Trophoblast cell (in vitro differentiated cells and primary cell): ENCODE measurements at regions not wholly inside any gene's neighbourhood (a gene's known extent, or its start where the extent isn't known, plus 50 kb on each side); places are given as distances from the start of the nearest gene placed in this dataset.
"Not testable (repeated sequence)": the region's sequence is repeated elsewhere in the genome, so short reads cannot be mapped to it uniquely, and the experiment has no call there.

Source experiments
- DNase-seq, 2 donors: peaks; one replicate each; pipeline ENCODE4 v3.0.0-alpha.2; 2016
- H2AFZ ChIP-seq: 2 replicates; pipeline ENCODE4 v1.6.1; 2013; ENCODE audit warnings: low read length, moderate library complexity, mild to moderate bottlenecking; ENCODE audit not compliant: insufficient read depth, poor library complexity
- H2AK5ac ChIP-seq: 2 replicates; pipeline ENCODE4 v1.6.1; 2013; ENCODE audit warnings: mild to moderate bottlenecking, low read length
- H2BK120ac ChIP-seq: 2 replicates; pipeline ENCODE4 v1.6.1; 2013; ENCODE audit warnings: low read length, mild to moderate bottlenecking, moderate library complexity; ENCODE audit not compliant: insufficient read depth, poor library complexity
- H2BK12ac ChIP-seq: 2 replicates; pipeline ENCODE4 v1.6.1; 2013; ENCODE audit warnings: mild to moderate bottlenecking, low read length, moderate library complexity
- H2BK5ac ChIP-seq: 2 replicates; pipeline ENCODE4 v1.6.1; 2013; ENCODE audit warnings: low read length, low read depth, moderate library complexity, mild to moderate bottlenecking; ENCODE audit not compliant: poor library complexity
- H3K14ac ChIP-seq: 2 replicates; pipeline ENCODE4 v1.6.1; 2013; ENCODE audit warnings: mild to moderate bottlenecking, low read length
- H3K18ac ChIP-seq: 2 replicates; pipeline ENCODE4 v1.6.1; 2013; ENCODE audit warnings: mild to moderate bottlenecking, low read length
- H3K23ac ChIP-seq: 2 replicates; pipeline ENCODE4 v1.6.1; 2013; ENCODE audit warnings: low read length
- H3K27ac ChIP-seq: 2 replicates; pipeline ENCODE4 v1.5.1; 2013; ENCODE audit warnings: low read depth, mild to moderate bottlenecking, inconsistent platforms, low read length, moderate library complexity
- H3K27me3 ChIP-seq: 2 replicates; pipeline ENCODE4 v1.6.1; 2013; ENCODE audit warnings: inconsistent platforms, mild to moderate bottlenecking, low read length, moderate library complexity; ENCODE audit not compliant: insufficient read depth
- H3K36me3 ChIP-seq, 2 experiments: 1 replicate in 1 of 2; 2 replicates in 1 of 2; pipeline ENCODE4 v1.6.1; 2013; ENCODE audit warnings: low read length in 2 of 2, mild to moderate bottlenecking in 2 of 2, moderate library complexity in 1 of 2; ENCODE audit not compliant: insufficient read depth in 2 of 2, control insufficient read depth in 1 of 2
- H3K4ac ChIP-seq: 2 replicates; pipeline ENCODE4 v1.6.1; 2013; ENCODE audit warnings: low read depth, mild to moderate bottlenecking, low read length, moderate library complexity
- H3K4me1 ChIP-seq, 2 experiments: 1 replicate in 1 of 2; 2 replicates in 1 of 2; pipeline ENCODE4 v1.6.1; 2013; ENCODE audit warnings: low read length in 2 of 2, mild to moderate bottlenecking in 2 of 2, moderate library complexity in 1 of 2; ENCODE audit not compliant: insufficient read depth in 2 of 2, control insufficient read depth in 1 of 2
- H3K4me2 ChIP-seq: 2 replicates; pipeline ENCODE4 v1.6.1; 2013; ENCODE audit warnings: inconsistent platforms, mild to moderate bottlenecking, low read length, moderate library complexity
- H3K4me3 ChIP-seq: 2 replicates; pipeline ENCODE4 v1.5.1; 2013; ENCODE audit warnings: mild to moderate bottlenecking, low read depth, low read length, inconsistent platforms
- H3K79me1 ChIP-seq: one replicate; pipeline ENCODE4 v1.6.1; 2013; ENCODE audit warnings: low read length
- H3K79me2 ChIP-seq: 2 replicates; pipeline ENCODE4 v1.6.1; 2013; ENCODE audit warnings: low read length, mild to moderate bottlenecking; ENCODE audit not compliant: control insufficient read depth, insufficient read depth, poor library complexity
- H3K9ac ChIP-seq: 2 replicates; pipeline ENCODE4 v1.6.1; 2013; ENCODE audit warnings: mild to moderate bottlenecking, low read length
- H3K9me3 ChIP-seq: 2 replicates; pipeline ENCODE4 v1.6.1; 2013; ENCODE audit warnings: low read depth, mild to moderate bottlenecking, control low read depth, inconsistent platforms, low read length; ENCODE audit not compliant: insufficient read depth
- H4K12ac ChIP-seq: 2 replicates; pipeline ENCODE4 v1.6.1; 2013; ENCODE audit warnings: low read depth, mild to moderate bottlenecking, low read length, moderate library complexity
- H4K8ac ChIP-seq: 2 replicates; pipeline ENCODE4 v1.6.1; 2013; ENCODE audit warnings: low read depth, mild to moderate bottlenecking, low read length, moderate library complexity
- H4K91ac ChIP-seq: one replicate; pipeline ENCODE4 v1.6.1; 2013; ENCODE audit warnings: low read depth, mild to moderate bottlenecking, low read length, moderate library complexity
- WGBS: extraction: QIAGEN DNeasy Blood & Tissue Kit; methylation state at CpG from one replicate; pipeline ENCODE4 v1.1.7; 2013; ENCODE audit warnings: missing lambda C conversion rate; ENCODE audit not compliant: insufficient read length, insufficient coverage; ENCODE audit errors: extremely low coverage; 5-methylcytosine and 5-hydroxymethylcytosine counted together

GRCh38 chr17:21574611-21575255 is 117.6 kb upstream of the KCNJ18 start:
- H3K27ac ChIP-seq, DNase-seq, H4K12ac ChIP-seq, H3K4me2 ChIP-seq, H3K79me2 ChIP-seq, H3K79me1 ChIP-seq, H4K91ac ChIP-seq, H2BK5ac ChIP-seq, H3K4me3 ChIP-seq, H3K36me3 ChIP-seq, H3K14ac ChIP-seq, H3K18ac ChIP-seq, H3K9ac ChIP-seq, H2BK120ac ChIP-seq, H2AFZ ChIP-seq, H3K27me3 ChIP-seq, H3K23ac ChIP-seq, H3K4ac ChIP-seq, H3K4me1 ChIP-seq, H4K8ac ChIP-seq, H2AK5ac ChIP-seq, H2BK12ac ChIP-seq: not testable (repeated sequence)
- no CpG with 5 or more reads among the region's 16 CpGs for WGBS
- peaks cover 26% of the 10 kb centered on the region for H3K9me3 ChIP-seq

- not testable (repeated sequence) for H2AFZ ChIP-seq, H3K4me3 ChIP-seq, H3K4me1 ChIP-seq, H2BK5ac ChIP-seq, H3K36me3 ChIP-seq, H3K23ac ChIP-seq, H3K9ac ChIP-seq, H3K4ac ChIP-seq, H4K8ac ChIP-seq, H2BK120ac ChIP-seq, DNase-seq, H3K14ac ChIP-seq, H2BK12ac ChIP-seq, H3K4me2 ChIP-seq, H3K79me1 ChIP-seq, H4K91ac ChIP-seq, H3K79me2 ChIP-seq, H3K18ac ChIP-seq, H2AK5ac ChIP-seq, H3K27me3 ChIP-seq, H3K27ac ChIP-seq, H4K12ac ChIP-seq
- H3K9me3 ChIP-seq: peaks cover 17% of the 10 kb centered on the region
Measured at GRCh38 chr17:21578783-21579182, 113.5 kb upstream of the KCNJ18 start.

- Histone ChIP-seq H3K4ac (no peak overlapping the region), H4K8ac (no peak overlapping the region), H3K79me1 (no peaks in the 10 kb centered on the region), H3K9me3 (peaks cover 20% of the 10 kb centered on the region), H3K36me3 (no peaks in the 10 kb centered on the region), H3K4me1 (no peaks in the 10 kb centered on the region), H3K23ac (no peak overlapping the region), H3K27ac (no peak overlapping the region), H3K4me2 (no peak overlapping the region), H4K91ac (no peak overlapping the region), H3K4me3 (no peak overlapping the region), H3K9ac (no peak overlapping the region), H2BK5ac (no peak overlapping the region), H2AFZ (no peak overlapping the region), H3K27me3 (no peaks in the 10 kb centered on the region), H4K12ac (no peak overlapping the region), H3K79me2 (no peaks in the 10 kb centered on the region), H3K18ac (no peak overlapping the region), H2BK12ac (no peak overlapping the region), H3K14ac (no peak overlapping the region), H2AK5ac (no peak overlapping the region), H2BK120ac (no peak overlapping the region)
- DNase-seq: no peak
- no CpG with 5 or more reads among the region's 23 CpGs for WGBS
Measured at GRCh38 chr17:21592774-21593173, 99.5 kb upstream of the KCNJ18 start.

- H2AFZ ChIP-seq, H3K4me3 ChIP-seq, H4K12ac ChIP-seq, H2BK5ac ChIP-seq, H3K27ac ChIP-seq, H3K36me3 ChIP-seq, H3K4me2 ChIP-seq, H2BK12ac ChIP-seq, H3K18ac ChIP-seq, H3K9ac ChIP-seq, H4K8ac ChIP-seq, H3K27me3 ChIP-seq, H3K14ac ChIP-seq, H2BK120ac ChIP-seq, H3K79me1 ChIP-seq, H4K91ac ChIP-seq, DNase-seq, H3K79me2 ChIP-seq, H3K4me1 ChIP-seq, H3K4ac ChIP-seq, H2AK5ac ChIP-seq, H3K23ac ChIP-seq: not testable (repeated sequence)
- peaks cover 27% of the 10 kb centered on the region for H3K9me3 ChIP-seq
- no CpG with 5 or more reads among the region's 20 CpGs for WGBS
Measured at GRCh38 chr17:21593452-21594105, 98.7 kb upstream of the KCNJ18 start.
